ENCODE measurements at regions not wholly inside any gene's neighbourhood (a gene's known extent, or its start where the extent isn't known, plus 50 kb on each side); places are given as distances from the start of the nearest gene placed in this dataset.

GRCh38 chr7:156055206-156055822, 243.1 kb upstream of the SHH start (continued):
- TF ChIP-seq REST (IDR thresholded peaks at IDR 0.05; ENCODE audit: unreplicated experiment), result no peak
- no peak for TF ChIP-seq STAT1 (IDR thresholded peaks at IDR 0.05; ENCODE audit: unreplicated experiment)
- TF ChIP-seq POLR2AphosphoS5 (IDR thresholded peaks at IDR 0.05; ENCODE audit: low read depth), result no peak

- ATAC-seq, result no peak
- Histone ChIP-seq H2AFZ (no peak overlapping the region), H3K79me2 (replicated peaks; ENCODE audit: insufficient read depth) (no peaks in the 10 kb centered on the region), H3K4me1 (ENCODE audit: insufficient read depth) (no peaks in the 10 kb centered on the region), H3K9me2 (ENCODE audit: insufficient read depth) (no peaks in the 10 kb centered on the region), H3K4me3 (no peak overlapping the region), H3F3A (replicated peaks; ENCODE audit: low read depth) (no peaks in the 10 kb centered on the region), H4K20me1 (replicated peaks; ENCODE audit: insufficient read depth) (no peaks in the 10 kb centered on the region), H3K27ac (ENCODE audit: low read depth) (no peak overlapping the region), H3K27me3 (ENCODE audit: insufficient read depth) (no peaks in the 10 kb centered on the region), H3K36me3 (ENCODE audit: insufficient read depth) (no peaks in the 10 kb centered on the region; the same call in 1 of the 2 replicates), H3K4me2 (no peak overlapping the region)
- no peak for TF ChIP-seq JUNB (IDR thresholded peaks at IDR 0.05; ENCODE audit: unreplicated experiment)
- TF ChIP-seq ZNF331 (CRISPR knock-in tag; IDR thresholded peaks at IDR 0.05; ENCODE audit: low read depth), result no peak
- no peak for TF ChIP-seq POLR2AphosphoS5 (IDR thresholded peaks at IDR 0.05; ENCODE audit: low read depth)
- no peak for TF ChIP-seq STAT1 (IDR thresholded peaks at IDR 0.05; ENCODE audit: unreplicated experiment)
- no peak for TF ChIP-seq CTCF (conservative IDR thresholded peaks at IDR 0.05; ENCODE audit: low read depth in 2 of 2)
- TF ChIP-seq EZH2phosphoT487 (IDR thresholded peaks at IDR 0.05; ENCODE audit: unreplicated experiment), result no peak
- TF ChIP-seq EZH2 (IDR thresholded peaks at IDR 0.05; ENCODE audit: low read depth, unreplicated experiment), result no peak
- TF ChIP-seq CREB1 (CRISPR knock-in tag; IDR thresholded peaks at IDR 0.05; ENCODE audit: low read depth), result no peak
- peaks cover 7% of the 10 kb centered on the region for H3K27me3 Mint-ChIP-seq (ENCODE audit: insufficient read depth, low read depth, poor library complexity)
- no peaks in the 10 kb centered on the region for H3K4me1 Mint-ChIP-seq
- no peak overlapping the region for H3K27ac Mint-ChIP-seq
- H3K36me3 Mint-ChIP-seq (ENCODE audit: low read depth), result no peaks in the 10 kb centered on the region
- H3K4me3 Mint-ChIP-seq, result no peak overlapping the region
- H3K9me3 Mint-ChIP-seq, result peaks cover 15% of the 10 kb centered on the region; the same call in 2 of the 3 replicates
- DNase-seq (ENCODE audit: low spot score), result no peak
Measured at GRCh38 chr7:156051884-156052283, 239.6 kb upstream of the SHH start.

Data from GM23338 (cell line).